Nucleus accumbens (tissue), 56 donors: ENCODE measurements at regions not wholly inside any gene's neighbourhood (a gene's known extent, or its start where the extent isn't known, plus 50 kb on each side); places are given as distances from the start of the nearest gene placed in this dataset.
A peak's percentile ranks its signal among the peaks of the same experiment; 100 is the strongest.

Experiments used
- DNase-seq, 56 donors: peaks; one replicate each; lab custom pipeline; 2025; lab: John Stamatoyannopoulos, UW

DNA sequence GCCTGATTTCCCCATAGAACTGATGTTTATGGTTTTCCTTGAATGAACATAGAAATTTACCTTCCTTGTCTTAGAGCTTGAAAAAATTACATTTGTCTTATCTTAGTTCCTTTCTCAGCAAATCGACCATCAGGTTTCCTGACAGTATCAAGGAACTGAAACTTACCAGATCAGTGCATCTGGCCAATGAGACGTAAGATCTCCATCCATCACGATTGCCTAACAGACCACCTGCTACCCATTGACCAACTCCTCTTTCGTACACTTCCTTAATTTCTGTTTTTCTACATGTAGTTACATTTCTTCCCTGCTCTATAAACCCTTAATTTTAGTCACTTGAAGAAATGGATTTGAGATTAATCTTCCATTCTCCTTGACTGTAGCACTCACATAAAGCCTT lies 57.4 kb upstream of the TMPRSS15 start:
- DNase-seq: no peak

DNA sequence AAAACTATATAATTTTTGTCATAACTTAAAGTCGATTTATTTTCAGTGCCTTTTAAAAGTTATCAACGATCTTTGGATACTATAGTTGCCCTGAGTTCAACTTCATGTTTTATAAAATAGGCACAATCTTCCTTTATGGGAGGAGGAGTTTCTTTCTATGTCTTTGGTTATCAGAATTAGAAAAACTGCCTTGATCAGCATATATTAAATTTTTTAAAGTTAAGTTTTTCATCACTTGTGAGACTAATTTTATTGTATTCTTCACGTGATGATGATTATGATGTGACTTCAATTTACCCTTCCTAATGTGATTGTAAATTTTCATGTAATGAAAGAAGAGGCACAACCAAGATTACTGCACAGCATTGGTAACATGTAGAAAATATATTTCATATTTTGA lies 58.2 kb upstream of the TMPRSS15 start:
- DNase-seq: no peak

DNA sequence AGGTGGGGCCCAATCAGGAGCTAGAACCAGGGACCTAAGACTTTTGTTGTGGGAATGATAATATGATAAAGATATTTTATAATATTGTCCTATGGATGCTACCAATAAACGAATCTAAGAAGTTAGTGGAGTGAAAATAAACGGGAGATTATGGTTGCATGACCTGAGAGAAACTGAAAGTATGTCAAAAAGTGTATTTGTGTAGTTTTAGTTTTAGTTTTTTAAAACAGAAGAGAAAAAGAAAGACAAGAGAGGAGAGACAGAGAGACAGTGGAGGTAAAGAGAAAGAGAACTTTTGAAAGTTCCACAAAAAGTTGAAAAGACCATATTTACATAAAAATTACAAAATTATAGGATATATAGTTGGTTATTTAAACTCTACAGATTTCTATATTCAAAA lies 64.1 kb upstream of the TMPRSS15 start:
- no peak for DNase-seq

DNA sequence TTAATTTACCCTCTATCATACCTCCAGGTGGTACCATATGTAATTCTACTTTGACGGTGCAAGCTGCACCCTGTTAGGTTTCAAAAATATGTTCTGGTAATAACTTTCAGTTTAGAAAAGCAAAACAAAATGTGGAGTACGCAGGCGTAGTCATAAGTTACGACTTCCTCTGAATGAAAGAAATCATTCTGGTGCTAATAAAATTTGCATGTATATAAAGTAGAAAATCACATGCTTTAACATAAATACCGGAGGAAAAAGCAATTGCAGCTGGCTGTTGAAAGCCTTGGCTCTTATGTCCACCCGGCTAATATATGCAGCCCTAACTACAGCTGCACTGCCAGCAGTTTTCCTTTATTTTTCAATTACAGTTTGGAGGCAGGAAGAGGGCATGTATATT lies 65.2 kb upstream of the TMPRSS15 start:
- no peak for DNase-seq

DNA sequence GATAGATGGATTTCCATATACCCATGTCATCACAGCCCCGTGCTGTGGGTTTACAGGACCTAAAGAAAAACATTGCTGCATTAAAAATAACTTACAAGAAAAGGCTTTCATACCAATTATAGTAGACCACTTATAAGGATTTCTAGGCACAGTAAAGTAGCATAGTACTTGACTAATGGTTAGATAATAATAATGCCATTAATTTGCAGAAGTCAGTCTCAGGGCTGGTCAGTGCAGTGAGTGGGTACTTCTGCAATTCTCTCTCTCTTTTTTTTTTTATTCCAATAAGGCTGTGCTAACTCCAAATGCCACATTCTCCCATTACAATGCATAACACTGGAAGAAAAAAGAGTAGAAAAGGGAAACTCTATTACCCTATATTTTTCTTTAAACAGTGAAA lies 73.1 kb upstream of the TMPRSS15 start:
- DNase-seq: no peak

DNA sequence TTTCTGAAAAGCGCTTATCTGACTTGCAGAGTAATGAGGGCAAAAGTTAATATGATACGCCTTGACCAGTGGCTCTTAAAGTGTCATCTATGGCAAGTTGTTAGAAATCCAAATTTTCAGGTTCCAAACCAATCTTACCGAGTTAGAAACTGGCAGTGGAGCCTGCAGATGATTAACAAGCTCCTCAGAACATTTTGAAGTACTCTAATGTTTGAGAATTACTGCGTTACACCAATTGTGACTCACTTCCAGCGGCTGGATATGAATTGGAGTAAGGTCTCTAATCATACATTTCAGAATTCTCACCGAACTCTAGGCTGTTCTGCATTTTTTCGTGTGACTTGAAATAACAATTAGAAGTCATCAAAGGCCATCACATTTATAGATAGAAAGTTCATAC lies 73.5 kb upstream of the TMPRSS15 start:
- no peak for DNase-seq

DNA sequence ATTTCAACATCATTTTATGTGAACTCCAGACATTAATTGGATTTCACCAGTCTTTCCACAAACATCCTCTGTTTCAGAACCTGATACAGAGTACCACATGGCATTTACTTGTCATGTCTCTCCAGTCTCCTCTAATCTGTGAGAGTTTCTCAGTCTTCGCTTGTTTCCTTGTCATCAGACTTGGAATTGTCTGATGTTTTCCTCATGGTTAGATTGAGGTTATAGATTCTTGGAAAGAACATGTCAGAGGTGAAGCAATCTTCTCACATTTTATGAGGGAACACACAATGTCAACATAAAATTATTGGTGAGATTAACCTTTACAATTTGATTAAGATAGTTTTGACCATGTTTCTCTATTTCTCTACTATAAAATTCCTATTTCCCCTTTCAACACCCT lies 74.9 kb upstream of the TMPRSS15 start:
- no peak for DNase-seq

DNA sequence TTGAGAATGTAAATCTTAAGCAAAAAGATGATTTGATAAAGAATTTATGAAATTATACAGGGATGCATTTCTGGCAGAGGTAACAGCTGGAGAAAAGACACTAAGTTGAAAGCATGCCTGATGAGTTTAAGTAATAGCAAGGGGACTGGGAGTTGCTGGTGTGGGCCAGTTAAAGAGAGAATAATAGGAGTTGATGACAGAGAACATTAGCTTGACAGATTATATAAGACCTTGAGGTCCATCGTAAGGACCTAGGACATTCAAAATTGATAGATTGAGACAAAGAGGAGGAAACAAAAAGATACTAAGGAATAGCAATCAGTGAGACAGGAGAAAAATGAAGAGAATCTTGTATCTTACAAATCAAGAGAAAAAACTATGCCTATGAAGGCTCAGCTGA lies 84.7 kb upstream of the TMPRSS15 start:
- no peak for DNase-seq

DNA sequence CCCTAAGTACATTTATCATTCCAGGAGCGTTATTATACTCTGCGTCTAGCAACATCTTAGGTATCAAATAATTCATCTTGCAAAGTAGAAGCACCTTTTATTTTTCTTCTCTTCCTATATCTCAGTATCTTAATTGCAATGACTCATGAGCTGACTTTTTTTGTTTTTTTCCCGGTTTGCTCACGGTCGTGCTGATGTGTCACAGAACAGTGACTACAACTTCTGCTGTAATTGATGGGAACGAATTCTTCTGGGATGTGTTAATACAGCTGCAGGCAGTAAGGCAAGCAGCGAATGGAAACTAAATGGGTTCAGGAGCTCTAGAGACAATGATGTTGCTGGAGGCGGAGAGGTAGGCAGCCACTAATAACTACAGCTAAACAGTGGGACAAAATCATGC lies 89.8 kb upstream of the TMPRSS15 start:
- DNase-seq: peak in 16 of 56 donors; percentile 1 to 61 (median 16)

DNA sequence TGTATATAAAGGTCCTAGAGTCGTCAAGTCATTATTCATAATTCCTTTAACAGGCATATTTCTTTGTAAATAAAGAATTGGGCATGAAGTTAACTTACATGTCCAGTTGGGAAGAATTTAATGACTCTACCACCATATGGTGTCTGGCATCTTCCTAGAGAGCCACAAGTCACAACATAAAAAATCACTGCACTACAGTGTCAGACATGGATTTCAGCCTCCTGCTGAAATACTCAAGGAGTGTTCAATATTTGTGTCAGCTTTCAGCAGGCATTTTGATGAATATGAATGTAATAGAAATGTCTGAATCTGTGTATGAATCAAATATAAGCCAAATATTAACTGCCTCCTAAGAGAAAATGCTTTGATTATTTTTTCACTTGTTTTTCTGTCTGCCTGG lies 91.9 kb upstream of the TMPRSS15 start:
- no peak for DNase-seq

DNA sequence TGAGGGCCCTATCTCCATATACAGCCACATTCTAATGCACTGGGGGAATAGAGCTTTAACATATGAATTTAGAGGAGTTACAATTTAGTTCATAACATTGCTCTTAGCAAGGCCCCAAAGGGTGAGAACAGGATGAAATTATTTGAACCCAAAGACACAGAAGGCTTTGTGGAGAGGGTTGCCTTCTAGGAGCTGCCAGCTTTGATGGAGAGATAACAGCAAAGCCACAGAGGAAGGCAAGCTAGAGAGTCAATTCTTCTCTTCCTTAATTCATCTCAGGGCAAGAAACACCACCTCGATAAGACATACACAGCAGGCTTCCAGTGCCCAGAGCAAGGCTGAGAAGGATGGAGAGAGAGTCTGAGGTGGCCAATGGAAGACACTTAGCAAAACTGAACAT lies 94.8 kb upstream of the TMPRSS15 start:
- DNase-seq: no peak

DNA sequence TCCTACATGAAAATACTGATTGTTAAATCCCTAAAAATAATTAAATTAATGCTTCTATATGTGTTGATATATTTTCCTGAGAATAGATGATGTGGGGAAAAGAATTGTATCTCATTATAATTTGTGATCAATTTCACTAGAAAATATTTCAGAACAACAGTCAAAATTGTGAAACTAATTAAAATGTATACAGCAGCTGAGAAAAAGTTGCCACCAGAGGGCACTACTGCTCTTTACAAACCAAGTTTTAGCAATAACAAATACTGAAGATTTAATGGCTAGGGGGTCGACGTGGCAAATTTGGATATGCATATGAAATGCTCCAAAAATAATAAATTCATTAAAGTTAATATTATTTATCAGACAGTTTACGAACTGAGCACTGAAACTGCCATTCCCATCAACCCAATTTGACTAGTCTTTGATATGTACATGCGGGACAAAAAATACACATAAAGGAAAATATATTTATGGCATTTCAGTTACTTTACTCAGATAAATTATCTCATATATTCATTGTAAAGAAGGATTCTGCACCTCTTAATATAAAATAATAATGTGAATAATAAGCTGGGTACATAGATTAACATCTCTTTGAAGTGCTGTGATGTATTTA lies 96.3 kb upstream of the TMPRSS15 start:
- DNase-seq: peak in 16 of 56 donors; percentile 2 to 75 (median 28)

DNA sequence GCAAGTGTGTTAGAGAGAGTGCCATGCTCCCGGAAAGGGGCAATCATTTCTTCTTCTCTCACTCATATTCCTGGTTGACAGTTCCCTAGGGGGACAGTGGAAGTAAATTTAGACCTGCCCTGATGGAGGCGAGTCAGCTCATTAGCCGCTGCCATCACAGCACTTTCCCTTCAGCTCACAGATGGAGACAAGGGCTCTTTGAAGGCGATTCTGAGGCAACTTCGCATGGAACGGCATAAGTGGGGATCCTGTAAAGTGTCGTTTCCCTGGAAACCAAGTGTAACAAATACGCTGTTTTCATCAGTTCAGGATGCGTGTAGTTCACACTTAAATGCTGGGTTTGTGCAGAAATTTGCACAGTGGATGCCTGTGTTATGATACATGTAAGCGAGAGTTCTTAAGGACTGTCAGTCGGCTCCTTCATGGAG lies 114.5 kb upstream of the TMPRSS15 start:
- peak in 1 of 56 donors; percentile 6 for DNase-seq

DNA sequence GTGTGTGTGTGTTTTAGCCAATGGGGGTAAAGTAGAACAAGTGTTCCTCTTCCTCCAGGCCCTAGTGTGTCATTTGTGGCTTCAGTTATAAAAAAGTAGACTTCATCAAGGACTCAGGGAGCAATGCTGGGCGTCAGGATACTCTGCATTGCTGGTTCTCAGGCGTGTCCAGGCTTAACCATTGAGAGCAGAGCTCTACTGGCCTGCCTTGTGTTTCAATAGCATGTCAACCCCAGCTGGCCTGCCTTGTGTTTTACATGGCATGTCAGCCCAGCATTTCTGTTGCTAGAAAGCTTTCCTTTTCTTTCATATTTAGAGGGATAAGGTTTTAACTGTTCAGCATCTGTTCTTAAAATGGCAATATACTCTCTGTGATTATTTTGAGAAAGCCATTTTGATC lies 117.6 kb upstream of the TMPRSS15 start:
- no peak for DNase-seq

DNA sequence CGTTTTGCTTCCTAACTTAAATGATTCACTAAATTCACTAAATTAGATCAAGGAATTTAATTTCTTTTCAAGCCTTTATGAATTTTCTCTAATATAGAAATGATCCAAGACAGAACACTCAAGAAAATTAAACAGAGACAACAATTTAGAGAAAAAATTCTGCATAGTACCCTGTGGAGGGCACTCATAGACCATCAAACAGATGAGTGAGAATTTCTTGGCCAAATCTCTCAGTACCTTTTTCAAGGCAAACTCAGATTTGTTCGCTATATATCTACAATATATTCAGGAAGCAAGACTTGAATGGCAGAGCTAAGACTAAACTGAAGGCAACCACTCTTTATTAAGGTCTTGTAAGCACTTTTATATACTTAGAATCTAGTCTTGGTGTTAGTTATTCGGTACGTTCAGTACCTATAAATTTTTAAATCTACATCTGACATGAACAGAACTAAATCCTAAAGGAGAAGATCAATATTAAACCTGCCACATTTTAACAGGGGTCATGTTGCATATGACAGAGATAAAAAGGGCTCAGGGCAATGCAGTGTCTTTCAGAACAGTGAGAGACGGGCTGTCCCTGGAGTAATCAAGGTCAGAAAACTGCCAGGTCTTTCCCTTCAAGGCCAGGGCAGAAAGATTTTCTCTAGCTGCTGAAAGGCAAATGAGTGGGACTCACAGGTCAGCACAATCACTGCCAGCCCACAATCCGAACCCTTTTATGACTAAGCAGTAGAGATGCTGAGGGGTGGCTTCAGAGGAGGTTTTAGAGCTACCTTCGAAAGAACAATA lies 118.8 kb upstream of the TMPRSS15 start:
- no peak for DNase-seq

DNA sequence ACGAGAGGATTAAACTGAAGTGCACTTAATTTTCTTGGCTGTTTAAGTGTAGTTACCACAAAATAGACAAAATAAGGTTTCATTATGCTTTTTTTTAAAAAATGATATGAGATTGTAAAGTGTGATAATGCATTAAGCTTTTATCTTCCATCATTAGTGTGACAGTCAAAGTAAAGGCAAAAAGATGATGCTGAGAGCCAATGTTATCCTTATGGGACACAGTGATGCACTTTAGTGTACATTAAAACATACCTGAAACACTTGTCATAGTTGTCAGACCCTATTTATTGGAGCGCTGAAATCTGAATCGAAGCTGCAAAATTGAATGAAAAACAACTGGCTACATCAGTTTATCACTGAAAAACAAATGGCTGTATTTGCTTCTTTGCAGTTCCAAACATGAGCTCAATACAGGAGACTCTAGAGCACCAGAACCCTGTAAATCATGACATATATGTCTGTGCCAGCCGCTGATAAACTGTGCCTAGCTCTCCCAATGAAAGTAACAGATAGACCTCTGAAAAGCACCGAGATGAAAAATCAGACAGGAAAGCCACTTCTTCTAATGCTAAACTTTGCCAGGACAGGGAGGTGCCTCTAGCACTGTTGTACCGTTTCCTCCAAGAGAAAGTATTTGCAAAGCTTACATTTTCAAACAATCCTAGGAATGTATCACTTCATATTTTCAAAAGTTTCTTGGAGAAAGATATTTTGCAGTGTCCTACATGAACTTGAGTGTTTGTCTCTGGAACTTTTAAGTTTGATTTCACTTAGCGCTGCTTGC lies 120.7 kb upstream of the TMPRSS15 start:
- DNase-seq: no peak

DNA sequence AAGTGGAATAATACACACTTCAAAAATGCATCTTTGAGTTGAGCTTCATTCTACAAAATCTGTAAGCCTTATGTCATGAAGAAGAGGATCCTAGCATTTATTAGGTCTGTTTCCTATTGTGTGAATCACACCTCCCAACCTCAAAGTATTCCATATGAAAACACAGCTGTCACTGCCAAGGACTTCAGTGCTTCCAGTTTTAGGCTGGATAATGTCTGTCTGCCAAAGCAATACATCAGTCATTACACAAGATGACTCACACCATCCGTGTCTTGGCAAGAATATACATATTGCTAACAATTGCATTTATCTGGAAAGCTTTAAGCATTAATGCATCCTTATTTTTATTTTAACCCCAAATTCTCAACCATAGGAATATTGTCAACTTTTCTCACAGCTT lies 125.7 kb upstream of the TMPRSS15 start:
- no peak for DNase-seq

DNA sequence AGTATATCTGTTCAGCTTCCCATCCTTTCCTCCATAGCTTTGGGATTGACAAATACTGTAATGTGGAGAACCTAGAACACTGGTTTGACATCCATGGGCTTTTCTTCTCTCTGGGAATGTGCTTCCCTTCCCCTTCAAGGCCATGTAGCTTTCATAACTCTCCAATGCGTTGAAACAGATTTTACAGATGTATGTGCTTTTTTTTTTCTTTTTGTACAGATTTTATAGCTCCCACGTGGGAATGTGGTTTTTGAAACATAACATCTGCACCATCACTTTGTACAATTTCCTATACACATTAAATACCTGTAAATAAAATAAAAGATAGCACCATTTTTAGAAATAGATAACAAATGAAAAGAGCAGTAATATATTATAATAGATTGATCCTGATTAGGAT lies 138.5 kb upstream of the TMPRSS15 start:
- DNase-seq: no peak

DNA sequence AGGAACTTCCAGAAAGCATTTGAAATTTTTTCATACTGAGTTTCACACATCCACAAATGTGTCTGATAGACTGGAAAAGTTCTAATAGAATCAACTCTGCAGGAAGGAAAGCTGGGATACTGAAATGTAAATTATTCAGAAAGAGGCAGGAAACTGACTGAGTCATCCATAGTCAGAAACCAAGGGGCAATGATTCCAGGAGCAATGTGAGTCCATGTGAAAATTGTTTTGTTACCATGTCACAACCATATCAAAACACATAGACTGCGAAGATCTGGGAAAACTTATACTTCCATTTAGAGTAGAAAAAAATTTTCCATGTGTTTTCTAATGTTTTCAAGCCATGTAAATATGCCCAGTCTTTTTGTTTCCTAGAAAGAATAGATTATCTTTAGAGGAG lies 142.3 kb upstream of the TMPRSS15 start:
- DNase-seq: no peak

DNA sequence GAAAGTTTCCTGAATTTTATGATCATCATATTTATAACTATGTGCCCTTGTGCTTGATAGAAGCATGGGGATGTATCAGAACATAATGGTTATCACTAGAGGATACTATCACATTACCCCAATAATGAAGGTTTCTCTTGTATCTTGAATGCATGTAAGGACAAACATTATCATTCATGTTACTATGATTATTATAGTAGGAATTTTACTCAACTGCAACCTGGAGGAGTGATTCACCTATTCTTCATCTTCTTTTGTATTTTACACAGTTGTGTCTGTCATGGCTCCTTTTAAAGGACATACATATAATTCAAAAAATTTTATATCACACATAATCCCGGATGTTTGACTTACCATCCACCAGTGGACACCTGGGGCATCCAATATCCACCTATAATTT lies 143.8 kb upstream of the TMPRSS15 start:
- DNase-seq: no peak

DNA sequence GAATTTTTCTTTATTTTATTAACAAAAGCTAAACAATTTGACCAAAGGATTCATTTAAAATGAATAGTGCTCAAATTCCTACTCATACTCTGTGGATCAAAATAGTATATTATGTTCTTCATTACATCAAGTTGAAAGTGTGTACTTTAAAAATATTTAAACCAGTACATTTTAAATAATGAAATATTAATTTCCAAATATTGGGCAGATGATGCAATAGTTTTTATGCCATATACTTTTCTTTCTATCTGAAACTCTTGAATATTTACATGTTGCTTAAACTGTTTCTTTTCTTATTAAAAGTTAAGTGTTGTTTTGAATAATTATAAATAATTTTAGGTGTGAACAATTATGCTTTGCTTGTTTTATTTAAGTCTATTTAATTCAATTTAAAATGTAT lies 144.7 kb upstream of the TMPRSS15 start:
- no peak for DNase-seq
